Chondrocyte (in vitro differentiated cells): ENCODE measurements at regions not wholly inside any gene's neighbourhood (a gene's known extent, or its start where the extent isn't known, plus 50 kb on each side); places are given as distances from the start of the nearest gene placed in this dataset.

Experiments
- DNase-seq: peaks from one replicate; pipeline ENCODE4 v3.0.0; 2021; ENCODE audit warnings: mixed read lengths, low spot score
- H3K27ac Mint-ChIP-seq: one replicate; pipeline ENCODE4 v1.8.0; 2021; ENCODE audit warnings: mild to moderate bottlenecking, moderate library complexity, mixed read lengths; ENCODE audit not compliant: unreplicated experiment
- H3K27me3 Mint-ChIP-seq: 2 replicates; pipeline ENCODE4 v1.8.0; 2021; ENCODE audit warnings: low read depth, mixed read lengths
- H3K36me3 Mint-ChIP-seq: 2 replicates; pipeline ENCODE4 v1.8.0; 2021; ENCODE audit warnings: low read depth, mixed read lengths
- H3K4me1 Mint-ChIP-seq: 2 replicates; pipeline ENCODE4 v1.8.0; 2021; ENCODE audit warnings: low read depth, mild to moderate bottlenecking, mixed read lengths
- H3K4me3 Mint-ChIP-seq: one replicate; pipeline ENCODE4 v1.8.0; 2021; ENCODE audit warnings: mild to moderate bottlenecking, moderate library complexity, mixed read lengths; ENCODE audit not compliant: unreplicated experiment
- H3K9me3 Mint-ChIP-seq: 2 replicates; pipeline ENCODE4 v1.8.0; 2021; ENCODE audit warnings: low read depth, mixed read lengths
- CTCF ChIP-seq: fragments of 200-600 bp; sonication (generic); IDR thresholded peaks from 2 replicates; pipeline ENCODE4 v1.5.0; 2021; ENCODE audit warnings: antibody characterized with exemption, mild to moderate bottlenecking, moderate library complexity

- H3K36me3 Mint-ChIP-seq: peaks cover 1% of the 10 kb centered on the region
- no peaks in the 10 kb centered on the region for H3K4me1 Mint-ChIP-seq
- no peak for DNase-seq
- H3K27ac Mint-ChIP-seq: no peak overlapping the region
- no peak overlapping the region for H3K4me3 Mint-ChIP-seq
- no peak for TF ChIP-seq CTCF
- no peaks in the 10 kb centered on the region for H3K27me3 Mint-ChIP-seq
- no peaks in the 10 kb centered on the region for H3K9me3 Mint-ChIP-seq
These were observed 114.8 kb upstream of the MARCKS start for GRCh38 chr6:113742342-113742741.

- no peaks in the 10 kb centered on the region for H3K9me3 Mint-ChIP-seq
- no peaks in the 10 kb centered on the region for H3K36me3 Mint-ChIP-seq
- H3K27me3 Mint-ChIP-seq: no peaks in the 10 kb centered on the region
- H3K4me3 Mint-ChIP-seq: no peak overlapping the region
- no peak overlapping the region for H3K27ac Mint-ChIP-seq
- no peaks in the 10 kb centered on the region for H3K4me1 Mint-ChIP-seq
- no peak for DNase-seq
- TF ChIP-seq CTCF: no peak
These were observed 112.3 kb upstream of the MARCKS start for GRCh38 chr6:113744861-113745260.

GRCh38 chr6:113750151-113750855 lies 106.8 kb upstream of the MARCKS start:
- no peaks in the 10 kb centered on the region for H3K36me3 Mint-ChIP-seq
- H3K27ac Mint-ChIP-seq: no peak overlapping the region
- H3K27me3 Mint-ChIP-seq: no peaks in the 10 kb centered on the region
- H3K9me3 Mint-ChIP-seq: no peaks in the 10 kb centered on the region
- TF ChIP-seq CTCF: no peak
- no peaks in the 10 kb centered on the region for H3K4me1 Mint-ChIP-seq
- H3K4me3 Mint-ChIP-seq: no peak overlapping the region
- no peak for DNase-seq

- Mint-ChIP-seq H3K27ac (no peak overlapping the region), H3K9me3 (no peaks in the 10 kb centered on the region), H3K4me3 (no peak overlapping the region), H3K4me1 (peaks cover 11% of the 10 kb centered on the region), H3K36me3 (no peaks in the 10 kb centered on the region), H3K27me3 (no peaks in the 10 kb centered on the region)
- no peak for DNase-seq
- no peak for TF ChIP-seq CTCF
These were observed 102.9 kb upstream of the MARCKS start for GRCh38 chr6:113754291-113754690.

- Mint-ChIP-seq H3K27ac (no peak overlapping the region), H3K4me1 (peaks cover 11% of the 10 kb centered on the region), H3K36me3 (no peaks in the 10 kb centered on the region), H3K9me3 (no peaks in the 10 kb centered on the region), H3K27me3 (no peaks in the 10 kb centered on the region), H3K4me3 (no peak overlapping the region)
- no peak for DNase-seq
- TF ChIP-seq CTCF: no peak
These were observed 101.5 kb upstream of the MARCKS start for GRCh38 chr6:113755449-113756289.
